Right atrium auricular region (tissue), 2 donors: ENCODE measurements at regions not wholly inside any gene's neighbourhood (a gene's known extent, or its start where the extent isn't known, plus 50 kb on each side); places are given as distances from the start of the nearest gene placed in this dataset.
"Not testable (repeated sequence)": the region's sequence is repeated elsewhere in the genome, so short reads cannot be mapped to it uniquely, and the experiment has no call there.

ENCODE experiments used
- DNase-seq: peaks from one replicate; pipeline ENCODE4 v3.0.0-alpha.2; 2019; ENCODE audit warnings: low spot score
- H3K27ac ChIP-seq, 2 donors: fragments of 200-600 bp; sonication (generic); 1 replicate in 1 of 2; 2 replicates in 1 of 2; pipeline ENCODE4 v1.5.1; 2016 to 2019
- H3K27me3 ChIP-seq, 2 donors: fragments of 200-600 bp; sonication (generic); one replicate each; pipeline versions ENCODE4 v1.5.1 to v1.6.0; 2017 to 2019
- H3K36me3 ChIP-seq: fragments of 200-600 bp; sonication (generic); one replicate; pipeline ENCODE4 v1.5.1; 2016
- H3K4me1 ChIP-seq, 2 donors: fragments of 200-600 bp; sonication (generic); one replicate each; pipeline versions ENCODE4 v1.5.1 to v1.6.0; 2017 to 2019
- H3K4me3 ChIP-seq, 2 donors: fragments of 200-600 bp; sonication (generic); 1 replicate in 1 of 2; 2 replicates in 1 of 2; pipeline ENCODE4 v1.5.1; 2017 to 2019; ENCODE audit warnings: mild to moderate bottlenecking in 1 of 2, moderate library complexity in 1 of 2
- H3K9me3 ChIP-seq, 2 donors: fragments of 200-600 bp; sonication (generic); one replicate each; pipeline ENCODE4 v1.5.1; 2019
- TF ChIP-seq, protein P1 (sequence below), 2 donors: fragments of 200-600 bp; sonication (generic); IDR thresholded peaks; one replicate each; pipeline ENCODE4 v1.5.1; 2019; ENCODE audit warnings: antibody characterized with exemption in 2 of 2

DNA sequence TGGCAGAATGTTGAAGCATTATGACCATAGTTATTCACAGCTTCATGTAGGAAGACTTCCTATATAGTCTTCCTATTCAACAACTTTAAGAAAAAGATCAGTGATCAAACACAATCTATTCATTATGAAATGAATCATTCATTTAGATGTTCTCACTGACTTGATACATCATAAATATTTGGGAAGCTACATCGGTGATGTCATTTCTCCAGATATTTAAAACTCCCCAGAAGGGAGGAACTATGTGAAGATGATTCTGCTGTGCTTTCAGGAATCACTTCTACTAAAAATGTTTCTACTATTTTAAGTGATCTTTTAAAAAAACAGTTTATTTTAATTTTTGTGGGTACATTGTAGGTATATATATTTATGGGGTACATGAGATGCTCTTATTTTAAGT is 316.4 kb downstream of the BCAT1 start:
- H3K36me3 ChIP-seq, result no peaks in the 10 kb centered on the region
- TF ChIP-seq, protein P1, sequence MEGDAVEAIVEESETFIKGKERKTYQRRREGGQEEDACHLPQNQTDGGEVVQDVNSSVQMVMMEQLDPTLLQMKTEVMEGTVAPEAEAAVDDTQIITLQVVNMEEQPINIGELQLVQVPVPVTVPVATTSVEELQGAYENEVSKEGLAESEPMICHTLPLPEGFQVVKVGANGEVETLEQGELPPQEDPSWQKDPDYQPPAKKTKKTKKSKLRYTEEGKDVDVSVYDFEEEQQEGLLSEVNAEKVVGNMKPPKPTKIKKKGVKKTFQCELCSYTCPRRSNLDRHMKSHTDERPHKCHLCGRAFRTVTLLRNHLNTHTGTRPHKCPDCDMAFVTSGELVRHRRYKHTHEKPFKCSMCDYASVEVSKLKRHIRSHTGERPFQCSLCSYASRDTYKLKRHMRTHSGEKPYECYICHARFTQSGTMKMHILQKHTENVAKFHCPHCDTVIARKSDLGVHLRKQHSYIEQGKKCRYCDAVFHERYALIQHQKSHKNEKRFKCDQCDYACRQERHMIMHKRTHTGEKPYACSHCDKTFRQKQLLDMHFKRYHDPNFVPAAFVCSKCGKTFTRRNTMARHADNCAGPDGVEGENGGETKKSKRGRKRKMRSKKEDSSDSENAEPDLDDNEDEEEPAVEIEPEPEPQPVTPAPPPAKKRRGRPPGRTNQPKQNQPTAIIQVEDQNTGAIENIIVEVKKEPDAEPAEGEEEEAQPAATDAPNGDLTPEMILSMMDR (IDR thresholded peaks at IDR 0.05), result no peak
- H3K27ac ChIP-seq, result no peak overlapping the region
- H3K9me3 ChIP-seq, result no peaks in the 10 kb centered on the region
- no peak for DNase-seq
- H3K4me1 ChIP-seq, result no peaks in the 10 kb centered on the region
- H3K4me3 ChIP-seq, result no peak overlapping the region
- no peaks in the 10 kb centered on the region for H3K27me3 ChIP-seq

DNA sequence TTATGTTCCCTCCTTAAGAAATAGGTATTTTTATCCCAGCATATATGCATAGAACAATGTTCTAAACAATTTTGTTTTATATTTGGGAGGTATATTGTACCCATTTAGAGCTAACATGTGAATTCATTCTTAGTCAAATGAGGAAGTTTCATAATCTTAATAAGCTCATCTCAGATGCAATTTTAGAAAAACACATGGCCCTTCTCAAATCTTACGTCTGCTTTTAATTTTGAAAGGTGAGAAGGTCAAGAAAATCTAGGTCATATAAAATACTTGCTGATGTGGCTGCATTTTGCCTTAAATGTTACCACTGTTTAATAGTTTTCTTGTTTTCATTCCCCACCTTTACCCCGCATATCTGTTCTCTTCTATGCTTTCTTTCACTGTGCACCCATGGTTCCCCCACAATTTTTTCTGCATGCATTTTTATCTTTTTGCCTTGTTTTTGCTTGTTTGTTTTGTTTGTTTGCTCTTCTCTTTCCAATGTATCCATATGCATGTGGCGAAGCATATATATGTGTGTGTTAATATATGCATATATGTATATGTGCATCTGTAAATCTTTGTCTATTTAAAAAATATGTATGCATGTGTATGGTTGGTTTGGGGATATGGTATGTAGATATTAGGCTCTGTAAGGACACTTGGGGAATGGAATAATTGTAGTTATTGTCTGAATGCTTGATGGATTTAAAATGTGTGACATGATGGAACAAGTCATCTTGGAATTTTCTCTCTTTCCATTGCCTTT is 317.1 kb downstream of the BCAT1 start:
- no peaks in the 10 kb centered on the region for H3K36me3 ChIP-seq
- H3K4me1 ChIP-seq, result no peaks in the 10 kb centered on the region
- no peaks in the 10 kb centered on the region for H3K27me3 ChIP-seq
- no peak for DNase-seq
- H3K9me3 ChIP-seq, result no peaks in the 10 kb centered on the region
- TF ChIP-seq, protein P1 (IDR thresholded peaks at IDR 0.05), result no peak
- no peak overlapping the region for H3K4me3 ChIP-seq
- no peak overlapping the region for H3K27ac ChIP-seq

DNA sequence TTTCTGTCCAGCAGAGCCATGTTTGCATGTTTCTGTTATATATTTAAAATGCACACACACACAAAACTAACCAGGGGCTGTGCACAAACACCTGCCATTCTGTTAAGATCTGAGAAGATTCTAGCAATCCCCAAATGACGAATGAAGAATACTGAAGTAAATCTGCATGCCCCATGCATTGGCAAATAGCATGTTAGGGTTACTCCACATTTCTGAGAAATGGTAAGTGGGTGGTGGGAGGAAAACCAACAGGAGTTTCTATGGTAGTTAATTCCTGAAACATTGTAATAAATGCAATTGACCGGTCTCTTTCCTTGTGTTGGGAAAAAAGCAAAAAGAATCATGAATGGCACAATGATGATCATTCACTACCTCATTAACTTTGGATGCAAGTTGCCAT is 318.0 kb downstream of the BCAT1 start:
- H3K9me3 ChIP-seq, result no peaks in the 10 kb centered on the region
- TF ChIP-seq, protein P1 (IDR thresholded peaks at IDR 0.05), result no peak
- no peak for DNase-seq
- H3K36me3 ChIP-seq, result no peaks in the 10 kb centered on the region
- H3K4me1 ChIP-seq, result no peaks in the 10 kb centered on the region
- no peaks in the 10 kb centered on the region for H3K27me3 ChIP-seq
- no peak overlapping the region for H3K27ac ChIP-seq
- H3K4me3 ChIP-seq, result no peak overlapping the region

DNA sequence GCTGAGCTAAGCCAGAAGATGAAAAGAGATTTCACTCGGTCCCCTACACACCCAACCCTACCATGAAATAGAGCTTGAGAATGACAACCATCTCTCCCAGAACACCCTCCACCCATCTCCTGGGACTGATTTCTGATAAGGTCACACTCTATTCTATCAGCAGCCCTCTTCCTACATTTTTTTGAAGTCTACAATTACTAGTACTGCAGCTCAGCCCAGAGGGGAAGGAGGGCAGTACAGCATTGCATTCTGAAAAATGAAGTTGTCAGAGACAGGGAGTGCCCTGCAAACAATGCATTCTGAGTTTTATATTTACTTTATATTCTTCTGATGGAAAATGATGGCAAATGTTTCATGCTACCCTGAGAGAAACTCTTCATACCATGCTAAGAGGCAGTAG is 318.5 kb downstream of the BCAT1 start:
- TF ChIP-seq, protein P1 (IDR thresholded peaks at IDR 0.05), result no peak
- no peak for DNase-seq

DNA sequence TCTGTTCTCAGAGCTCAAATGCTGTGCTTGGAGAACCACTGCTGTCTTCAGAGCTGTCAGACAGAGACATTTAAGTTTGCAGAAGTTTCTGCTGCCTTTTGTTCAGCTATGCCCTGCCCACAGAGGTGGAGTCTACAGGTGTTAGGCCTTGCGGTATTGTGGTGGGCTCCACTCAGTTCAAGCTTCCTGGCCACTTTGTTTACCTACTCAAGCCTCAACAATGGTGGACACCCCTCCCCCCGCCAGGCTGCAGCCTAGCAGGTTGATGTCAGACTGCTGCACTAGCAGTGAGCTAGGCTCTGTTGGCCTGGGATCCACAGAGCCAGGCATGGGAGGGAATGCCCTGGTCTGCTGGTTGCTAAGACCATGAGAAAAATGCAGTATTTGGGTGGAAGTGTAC is 323.8 kb downstream of the BCAT1 start:
- no peak for DNase-seq
- TF ChIP-seq, protein P1 (IDR thresholded peaks at IDR 0.05), result no peak
- Histone ChIP-seq H3K4me1 (no peaks in the 10 kb centered on the region), H3K27ac (no peak overlapping the region), H3K9me3 (no peaks in the 10 kb centered on the region), H3K36me3 (no peaks in the 10 kb centered on the region), H3K27me3 (no peaks in the 10 kb centered on the region), H3K4me3 (no peak overlapping the region)

More for the DNA sequence above, 318.5 kb downstream of the BCAT1 start:
- Histone ChIP-seq H3K4me1 (no peaks in the 10 kb centered on the region), H3K36me3 (no peaks in the 10 kb centered on the region), H3K9me3 (no peaks in the 10 kb centered on the region), H3K4me3 (no peak overlapping the region), H3K27me3 (no peaks in the 10 kb centered on the region), H3K27ac (no peak overlapping the region)

DNA sequence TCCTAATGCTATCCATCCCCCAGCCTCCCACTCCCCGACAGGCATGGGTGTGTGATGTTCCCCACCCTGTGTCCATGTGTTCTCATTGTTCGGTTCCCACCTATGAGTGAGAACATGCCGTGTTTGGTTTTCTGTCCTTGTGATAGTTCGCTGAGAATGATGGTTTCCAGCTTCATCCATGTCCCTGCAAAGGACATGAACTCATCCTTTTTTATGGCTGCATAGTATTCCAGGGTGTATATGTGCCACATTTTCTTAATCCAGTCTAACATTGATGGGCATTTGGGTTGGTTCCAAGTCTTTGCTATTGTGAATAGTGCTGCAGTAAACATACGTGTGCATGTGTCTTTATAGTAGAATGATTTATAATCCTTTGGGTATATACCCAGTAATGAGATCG is 328.9 kb downstream of the BCAT1 start:
- H3K36me3 ChIP-seq, H3K4me1 ChIP-seq, H3K27me3 ChIP-seq, H3K27ac ChIP-seq, DNase-seq, H3K9me3 ChIP-seq, H3K4me3 ChIP-seq: not testable (repeated sequence)
